Epithelial cell of esophagus (primary cell): ENCODE measurements at regions not wholly inside any gene's neighbourhood (a gene's known extent, or its start where the extent isn't known, plus 50 kb on each side); places are given as distances from the start of the nearest gene placed in this dataset.

Source experiments
- DNase-seq: peaks from one replicate; pipeline ENCODE4 v3.0.0; 2010; ENCODE audit warnings: low read depth
- H3K4me3 ChIP-seq: 2 replicates; pipeline ENCODE4 v1.5.1; 2011; ENCODE audit warnings: mild to moderate bottlenecking, low read length, control low read depth
- CTCF ChIP-seq: IDR thresholded peaks from 2 replicates; pipeline ENCODE4 v1.5.1; 2011; ENCODE audit warnings: low read depth, mild to moderate bottlenecking, low read length, control low read depth, inconsistent platforms; ENCODE audit not compliant: insufficient read depth; ENCODE audit errors: missing control alignments

- no peak overlapping the region for H3K4me3 ChIP-seq
- TF ChIP-seq CTCF: no peak
- DNase-seq: no peak
Measured at GRCh38 chr7:46256870-46257661, 336.0 kb upstream of the IGFBP3 start.

DNA sequence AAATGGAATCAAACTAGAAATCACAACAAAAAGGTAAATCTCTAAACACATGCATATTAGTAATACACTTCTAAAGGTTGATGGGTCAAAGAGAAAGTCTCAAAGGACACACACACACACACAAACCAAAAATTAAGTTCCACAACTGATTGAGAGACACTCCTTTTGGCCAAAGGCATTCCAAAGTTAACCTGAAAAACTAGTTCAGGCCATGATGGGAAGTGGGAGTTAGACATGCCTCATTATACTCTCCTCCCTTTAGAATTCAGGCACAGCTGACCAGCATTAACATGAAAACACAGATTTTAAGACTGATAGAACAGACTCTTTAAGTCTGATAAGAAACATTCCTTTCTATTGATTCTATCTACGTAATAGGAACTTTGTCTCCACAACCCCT is 332.4 kb upstream of the IGFBP3 start:
- no peak overlapping the region for H3K4me3 ChIP-seq
- DNase-seq: peak; percentile 56
- TF ChIP-seq CTCF: no peak

DNA sequence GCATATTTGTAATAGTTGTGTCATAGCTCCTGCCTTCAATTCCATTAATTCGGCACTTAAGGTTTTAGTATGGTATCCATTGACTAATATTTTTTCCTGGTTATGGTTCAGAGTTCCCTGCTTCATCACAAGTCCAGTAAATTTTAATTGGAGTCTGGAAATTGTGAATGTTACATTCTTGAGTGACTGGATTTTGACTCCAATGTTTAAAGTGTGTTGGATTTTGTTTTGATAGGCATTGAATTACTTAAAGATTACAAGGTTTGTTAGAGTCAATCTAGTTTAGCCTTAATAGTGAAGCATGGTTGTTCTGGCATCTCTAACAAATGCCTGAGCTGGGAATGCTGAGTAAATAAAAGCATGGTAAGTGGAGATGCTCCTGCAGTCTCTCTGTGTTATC is 326.6 kb upstream of the IGFBP3 start:
- no peak for TF ChIP-seq CTCF

DNA sequence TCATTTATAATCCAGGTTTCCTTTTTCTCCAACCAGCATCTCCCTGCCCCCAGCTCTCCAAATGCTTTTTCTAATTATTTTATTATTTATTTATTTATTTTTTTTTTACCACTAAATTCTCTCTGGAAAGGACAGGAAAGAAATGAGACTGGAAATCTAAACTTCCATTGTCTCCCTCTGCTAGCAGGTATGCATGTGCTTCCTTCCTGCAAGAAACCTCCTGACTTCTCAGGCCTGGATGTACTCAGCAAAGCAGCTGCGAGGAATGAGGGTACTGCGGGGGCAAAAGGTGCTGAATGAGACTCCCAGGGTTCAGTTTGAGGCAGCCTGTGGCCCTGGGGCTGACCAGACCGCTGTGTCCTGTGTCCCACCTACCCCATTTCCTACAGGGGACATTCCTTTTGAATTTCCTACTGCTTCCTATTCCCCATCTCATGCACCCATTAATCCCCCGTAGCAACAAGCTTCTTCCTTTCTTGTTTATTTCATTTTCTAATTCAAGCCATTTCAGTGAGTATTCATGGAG is 324.6 kb upstream of the IGFBP3 start:
- DNase-seq: no peak
- no peak for TF ChIP-seq CTCF
- no peak overlapping the region for H3K4me3 ChIP-seq

More for the DNA sequence above, 326.6 kb upstream of the IGFBP3 start:
- H3K4me3 ChIP-seq: no peak overlapping the region
- no peak for DNase-seq

DNA sequence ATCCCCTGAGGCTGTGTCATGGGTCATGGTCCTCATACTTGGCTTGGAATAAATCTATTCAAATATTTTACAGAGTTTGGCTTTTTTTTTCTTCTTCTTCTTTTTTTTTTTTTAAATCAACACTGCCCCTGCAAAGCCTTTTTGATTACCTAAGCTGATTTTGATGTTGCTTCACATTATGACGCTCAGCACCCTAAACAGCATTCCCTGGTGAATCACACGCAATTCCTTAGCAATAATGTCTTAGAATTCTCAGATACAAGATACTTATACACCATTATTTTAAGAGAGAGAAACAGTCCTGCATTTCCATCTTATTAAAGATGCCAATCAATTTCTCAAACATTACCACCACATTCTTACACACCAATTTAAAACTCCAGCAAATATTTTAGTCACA is 323.7 kb upstream of the IGFBP3 start:
- peak; percentile 70 for DNase-seq
- TF ChIP-seq CTCF: no peak
- no peak overlapping the region for H3K4me3 ChIP-seq

- no peak overlapping the region for H3K4me3 ChIP-seq
- TF ChIP-seq CTCF: no peak
- no peak for DNase-seq
Measured at GRCh38 chr7:46243406-46243805, 322.3 kb upstream of the IGFBP3 start.

- DNase-seq: no peak
- no peak for TF ChIP-seq CTCF
- H3K4me3 ChIP-seq: no peak overlapping the region
Measured at GRCh38 chr7:46239846-46240245, 318.8 kb upstream of the IGFBP3 start.
